ENCODE measurements at regions not wholly inside any gene's neighbourhood (a gene's known extent, or its start where the extent isn't known, plus 50 kb on each side); places are given as distances from the start of the nearest gene placed in this dataset.

DNA sequence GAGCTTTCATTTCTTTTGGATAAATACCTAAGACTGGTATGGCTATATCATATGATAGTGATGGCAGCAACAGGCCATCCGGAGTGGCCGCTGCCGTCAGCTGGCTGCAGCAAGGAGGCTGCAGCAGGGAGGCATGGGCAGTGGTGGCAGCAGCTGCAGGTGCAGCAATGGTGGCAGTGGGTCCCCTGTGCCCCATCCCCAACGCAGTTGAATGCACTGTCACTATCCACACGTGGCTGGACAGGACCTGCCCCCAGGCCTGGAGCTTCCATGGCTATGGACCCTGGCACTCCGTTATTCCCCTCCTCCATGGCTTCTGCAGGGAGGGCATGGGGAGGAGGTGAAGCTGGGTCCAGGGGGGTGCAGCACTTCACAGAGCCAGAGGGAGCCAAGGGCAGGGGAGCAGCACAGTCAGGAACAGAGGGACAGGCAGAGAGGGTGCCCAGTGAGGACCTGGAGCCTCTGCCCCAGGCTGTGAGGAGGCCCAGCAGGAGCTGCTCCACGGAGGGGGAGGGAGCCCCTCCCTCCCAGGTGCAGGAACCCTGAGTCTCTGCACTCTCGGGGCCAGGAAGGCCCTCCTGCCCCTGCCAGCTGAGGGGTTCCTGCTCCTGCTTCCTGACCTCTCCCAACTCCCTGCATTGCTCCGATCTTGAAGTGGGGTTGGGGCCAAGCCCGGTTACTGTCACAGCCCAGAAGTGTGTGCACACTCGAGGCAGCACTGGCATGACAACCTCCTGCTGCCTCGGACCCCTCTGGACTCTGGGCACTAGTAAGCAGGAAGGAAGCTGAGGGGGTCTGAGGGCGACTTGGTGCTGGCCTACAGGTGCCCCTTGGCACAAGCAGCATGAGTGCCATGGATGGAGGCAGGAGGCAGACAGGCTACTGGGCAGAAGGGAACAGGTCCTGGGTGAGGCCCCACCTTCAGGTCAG lies 466.3 kb downstream of the GUCY1A2 start (continued):
- TF ChIP-seq ZNF610 (tag by site-specific recombination; IDR thresholded peaks at IDR 0.05; ENCODE audit: borderline replicate concordance) (no peak), ZNF660 (tag by site-specific recombination; IDR thresholded peaks at IDR 0.05) (no peak)

GRCh38 chr11:106552694-106553203 lies 465.5 kb downstream of the GUCY1A2 start:
- H3K9me3 ChIP-seq (ENCODE audit: control insufficient read depth, insufficient read depth, low read depth, low read length) = no peaks in the 10 kb centered on the region
- no peak overlapping the region for H3K27ac ChIP-seq (ENCODE audit: extremely low read depth, low read depth, low read length)
- ChIA-PET POLR2A (no interaction called here), CTCF (no interaction called here)
- H3K4me3 ChIP-seq (ENCODE audit: low read depth, low read length) = no peak overlapping the region
- H3K36me3 ChIP-seq (ENCODE audit: control insufficient read depth in 2 of 2, insufficient read depth in 1 of 2, low read length in 2 of 2) = no peaks in the 10 kb centered on the region
- TF ChIP-seq, protein P1, sequence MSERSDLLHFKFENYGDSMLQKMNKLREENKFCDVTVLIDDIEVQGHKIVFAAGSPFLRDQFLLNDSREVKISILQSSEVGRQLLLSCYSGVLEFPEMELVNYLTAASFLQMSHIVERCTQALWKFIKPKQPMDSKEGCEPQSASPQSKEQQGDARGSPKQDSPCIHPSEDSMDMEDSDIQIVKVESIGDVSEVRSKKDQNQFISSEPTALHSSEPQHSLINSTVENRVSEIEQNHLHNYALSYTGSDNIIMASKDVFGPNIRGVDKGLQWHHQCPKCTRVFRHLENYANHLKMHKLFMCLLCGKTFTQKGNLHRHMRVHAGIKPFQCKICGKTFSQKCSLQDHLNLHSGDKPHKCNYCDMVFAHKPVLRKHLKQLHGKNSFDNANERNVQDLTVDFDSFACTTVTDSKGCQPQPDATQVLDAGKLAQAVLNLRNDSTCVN (tag by site-specific recombination; optimal IDR thresholded peaks at IDR 0.05) = no peak
- TF ChIP-seq SP7 (tag by site-specific recombination; IDR thresholded peaks at IDR 0.05) (no peak), ZNF514 (tag by site-specific recombination; IDR thresholded peaks at IDR 0.05) (no peak), ZNF677 (tag by site-specific recombination; IDR thresholded peaks at IDR 0.05) (no peak), ZNF777 (tag by site-specific recombination; IDR thresholded peaks at IDR 0.05; ENCODE audit: borderline replicate concordance) (no peak), ZNF692 (tag by site-specific recombination; IDR thresholded peaks at IDR 0.05) (no peak), ZNF266 (tag by site-specific recombination; IDR thresholded peaks at IDR 0.05; ENCODE audit: low read depth) (no peak), ZNF146 (tag by site-specific recombination; IDR thresholded peaks at IDR 0.05) (no peak), KLF16 (tag by site-specific recombination; IDR thresholded peaks at IDR 0.05) (no peak), PRDM10 (tag by site-specific recombination; IDR thresholded peaks at IDR 0.05) (no peak), ZNF560 (tag by site-specific recombination; IDR thresholded peaks at IDR 0.05; ENCODE audit: borderline replicate concordance) (no peak), ZFP41 (tag by site-specific recombination; IDR thresholded peaks at IDR 0.05; ENCODE audit: borderline replicate concordance) (no peak), WT1 (tag by site-specific recombination; IDR thresholded peaks at IDR 0.05) (no peak), REST (tag by site-specific recombination; IDR thresholded peaks at IDR 0.05) (no peak), ZFP37 (tag by site-specific recombination; IDR thresholded peaks at IDR 0.05) (no peak)
- TF ChIP-seq, protein P2, sequence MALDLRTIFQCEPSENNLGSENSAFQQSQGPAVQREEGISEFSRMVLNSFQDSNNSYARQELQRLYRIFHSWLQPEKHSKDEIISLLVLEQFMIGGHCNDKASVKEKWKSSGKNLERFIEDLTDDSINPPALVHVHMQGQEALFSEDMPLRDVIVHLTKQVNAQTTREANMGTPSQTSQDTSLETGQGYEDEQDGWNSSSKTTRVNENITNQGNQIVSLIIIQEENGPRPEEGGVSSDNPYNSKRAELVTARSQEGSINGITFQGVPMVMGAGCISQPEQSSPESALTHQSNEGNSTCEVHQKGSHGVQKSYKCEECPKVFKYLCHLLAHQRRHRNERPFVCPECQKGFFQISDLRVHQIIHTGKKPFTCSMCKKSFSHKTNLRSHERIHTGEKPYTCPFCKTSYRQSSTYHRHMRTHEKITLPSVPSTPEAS (tag by site-specific recombination; IDR thresholded peaks at IDR 0.05) = no peak
- TF ChIP-seq, protein P3, sequence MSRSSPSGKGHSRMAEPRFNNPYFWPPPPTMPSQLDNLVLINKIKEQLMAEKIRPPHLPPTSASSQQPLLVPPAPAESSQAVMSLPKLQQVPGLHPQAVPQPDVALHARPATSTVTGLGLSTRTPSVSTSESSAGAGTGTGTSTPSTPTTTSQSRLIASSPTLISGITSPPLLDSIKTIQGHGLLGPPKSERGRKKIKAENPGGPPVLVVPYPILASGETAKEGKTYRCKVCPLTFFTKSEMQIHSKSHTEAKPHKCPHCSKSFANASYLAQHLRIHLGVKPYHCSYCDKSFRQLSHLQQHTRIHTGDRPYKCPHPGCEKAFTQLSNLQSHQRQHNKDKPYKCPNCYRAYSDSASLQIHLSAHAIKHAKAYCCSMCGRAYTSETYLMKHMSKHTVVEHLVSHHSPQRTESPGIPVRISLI (tag by site-specific recombination; IDR thresholded peaks at IDR 0.05) = no peak
- TF ChIP-seq, protein P4, sequence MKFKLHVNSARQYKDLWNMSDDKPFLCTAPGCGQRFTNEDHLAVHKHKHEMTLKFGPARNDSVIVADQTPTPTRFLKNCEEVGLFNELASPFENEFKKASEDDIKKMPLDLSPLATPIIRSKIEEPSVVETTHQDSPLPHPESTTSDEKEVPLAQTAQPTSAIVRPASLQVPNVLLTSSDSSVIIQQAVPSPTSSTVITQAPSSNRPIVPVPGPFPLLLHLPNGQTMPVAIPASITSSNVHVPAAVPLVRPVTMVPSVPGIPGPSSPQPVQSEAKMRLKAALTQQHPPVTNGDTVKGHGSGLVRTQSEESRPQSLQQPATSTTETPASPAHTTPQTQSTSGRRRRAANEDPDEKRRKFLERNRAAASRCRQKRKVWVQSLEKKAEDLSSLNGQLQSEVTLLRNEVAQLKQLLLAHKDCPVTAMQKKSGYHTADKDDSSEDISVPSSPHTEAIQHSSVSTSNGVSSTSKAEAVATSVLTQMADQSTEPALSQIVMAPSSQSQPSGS (tag by site-specific recombination; IDR thresholded peaks at IDR 0.05; ENCODE audit: low read depth) = no peak
- no peaks in the 10 kb centered on the region for H3K4me1 ChIP-seq (ENCODE audit: control insufficient read depth, insufficient read depth, low read length)

Measured in HEK293 (cell line).